Activated T-cell treated with anti-CD3 and anti-CD28 coated beads, Interleukin-2, amount 50 U/mL, for 72 hours (primary cell): ENCODE measurements at regions not wholly inside any gene's neighbourhood (a gene's known extent, or its start where the extent isn't known, plus 50 kb on each side); places are given as distances from the start of the nearest gene placed in this dataset.

ENCODE experiments used
- ATAC-seq, 2 donors: fragments of 150-1000 bp; cut with Tn5 transposase; replicated peaks in 1 of 2; 2 replicates each; pipeline ENCODE4 v1.10.0; 2021; ENCODE audit warnings: moderate library complexity in 2 of 2, mild to moderate bottlenecking in 1 of 2
- DNase-seq, 2 donors: peaks; one replicate each; pipeline ENCODE4 v3.0.0; 2021 to 2022; ENCODE audit warnings: mixed read lengths in 1 of 2
- H3K27ac Mint-ChIP-seq: one replicate; pipeline ENCODE4 v1.8.0; 2022; ENCODE audit warnings: mild to moderate bottlenecking, moderate library complexity, mixed read lengths
- H3K27me3 Mint-ChIP-seq: one replicate; pipeline ENCODE4 v1.8.0; 2022; ENCODE audit warnings: low read depth, mixed read lengths
- H3K36me3 Mint-ChIP-seq, 2 donors: one replicate each; pipeline ENCODE4 v1.8.0; 2022; ENCODE audit warnings: mixed read lengths in 2 of 2, mild to moderate bottlenecking in 1 of 2; ENCODE audit not compliant: insufficient read depth in 2 of 2
- H3K4me1 Mint-ChIP-seq: one replicate; pipeline ENCODE4 v1.8.0; 2022; ENCODE audit warnings: low read depth, mixed read lengths
- H3K4me3 Mint-ChIP-seq, 2 donors: one replicate each; pipeline ENCODE4 v1.8.0; 2022; ENCODE audit warnings: mild to moderate bottlenecking in 2 of 2, mixed read lengths in 2 of 2, moderate library complexity in 2 of 2
- H3K9me3 Mint-ChIP-seq, 2 donors: one replicate each; pipeline ENCODE4 v1.8.0; 2022; ENCODE audit warnings: mixed read lengths in 2 of 2

DNA sequence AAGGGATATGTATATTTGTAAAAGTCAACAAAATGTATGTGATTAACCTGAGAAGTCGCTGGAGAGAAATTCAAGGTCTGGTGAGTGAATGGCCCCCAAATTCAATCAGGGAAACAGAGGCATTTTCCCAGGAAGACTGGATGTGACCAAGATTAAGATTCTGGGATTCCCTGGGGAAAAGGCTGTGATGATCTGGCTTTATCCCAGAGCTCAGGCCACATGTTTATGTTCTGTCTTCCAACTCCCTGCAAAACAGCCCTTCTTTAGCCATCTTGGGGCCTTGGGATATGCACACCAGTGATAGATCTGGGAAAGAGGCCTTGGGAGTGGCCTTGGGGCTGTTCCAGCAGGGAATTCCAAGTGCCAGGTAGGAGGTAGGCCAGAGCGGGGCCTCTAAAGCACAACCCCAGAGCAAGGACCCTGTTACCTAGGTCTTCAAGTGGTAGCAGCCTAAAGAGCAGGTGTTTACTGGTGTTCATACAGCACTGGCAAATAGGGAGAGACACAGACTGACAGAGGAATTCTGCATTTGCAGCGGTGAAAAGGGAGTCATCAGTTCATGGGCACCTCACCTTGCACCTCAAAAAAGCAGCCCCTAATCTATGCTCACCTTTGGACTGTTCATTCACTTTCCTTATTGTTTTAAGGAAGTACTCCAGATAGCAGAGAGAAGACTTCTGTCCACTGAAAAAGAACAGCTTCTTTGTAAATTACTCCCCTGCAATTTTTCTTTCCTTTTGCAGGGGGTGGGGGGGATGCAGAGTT is 312.4 kb downstream of the BUD13 start:
- Mint-ChIP-seq H3K4me3 (no peak overlapping the region), H3K4me1 (no peaks in the 10 kb centered on the region), H3K36me3 (no peaks in the 10 kb centered on the region), H3K9me3 (no peaks in the 10 kb centered on the region), H3K27me3 (peaks cover 8% of the 10 kb centered on the region), H3K27ac (no peak overlapping the region)
- ATAC-seq, result no peak
- no peak for DNase-seq

DNA sequence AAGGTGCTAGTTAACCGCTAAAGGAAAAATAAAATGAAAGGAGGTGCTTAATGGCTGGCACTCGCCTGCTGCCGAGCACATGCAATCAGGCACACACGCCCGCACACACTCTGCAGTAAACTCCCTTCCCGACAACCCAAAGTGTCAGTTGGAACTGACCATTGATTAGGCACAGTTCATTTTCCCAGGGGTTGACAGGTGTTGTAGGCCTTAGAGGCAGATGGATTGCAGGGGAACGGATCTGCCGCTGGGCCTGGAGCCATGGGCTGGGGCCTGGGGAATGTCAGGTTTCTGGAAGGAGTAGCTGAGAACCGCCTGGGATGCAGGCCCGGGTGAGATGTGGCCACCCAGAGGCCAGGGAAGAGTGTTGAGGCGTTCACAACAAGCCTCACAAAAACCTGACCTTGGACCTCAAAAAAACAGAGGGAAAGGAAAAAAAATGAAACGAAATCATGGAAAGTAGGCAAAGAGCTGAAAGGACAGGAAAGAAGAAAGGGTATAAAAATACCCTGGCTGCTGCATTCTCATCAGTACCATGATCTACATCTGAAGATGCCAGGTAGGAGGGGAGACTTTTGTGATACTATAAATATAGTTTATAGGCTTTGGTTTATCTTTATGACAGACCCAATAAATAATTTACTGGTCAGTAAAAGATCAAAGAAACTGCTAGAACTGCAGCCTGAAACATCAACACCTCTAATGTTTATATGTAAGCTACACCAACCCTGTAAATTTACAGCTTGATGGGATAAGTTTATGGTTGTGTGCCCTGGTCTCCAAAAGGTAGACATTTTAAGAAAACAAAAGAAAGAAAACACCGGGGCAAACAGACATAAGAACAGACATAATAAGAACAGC is 313.4 kb downstream of the BUD13 start:
- DNase-seq (no peak), ATAC-seq (no peak)
- H3K27me3 Mint-ChIP-seq, result peaks cover 8% of the 10 kb centered on the region
- H3K27ac Mint-ChIP-seq, result no peak overlapping the region
- H3K4me1 Mint-ChIP-seq, result no peaks in the 10 kb centered on the region
- H3K4me3 Mint-ChIP-seq, result no peak overlapping the region
- no peaks in the 10 kb centered on the region for H3K9me3 Mint-ChIP-seq
- H3K36me3 Mint-ChIP-seq, result no peaks in the 10 kb centered on the region

DNA sequence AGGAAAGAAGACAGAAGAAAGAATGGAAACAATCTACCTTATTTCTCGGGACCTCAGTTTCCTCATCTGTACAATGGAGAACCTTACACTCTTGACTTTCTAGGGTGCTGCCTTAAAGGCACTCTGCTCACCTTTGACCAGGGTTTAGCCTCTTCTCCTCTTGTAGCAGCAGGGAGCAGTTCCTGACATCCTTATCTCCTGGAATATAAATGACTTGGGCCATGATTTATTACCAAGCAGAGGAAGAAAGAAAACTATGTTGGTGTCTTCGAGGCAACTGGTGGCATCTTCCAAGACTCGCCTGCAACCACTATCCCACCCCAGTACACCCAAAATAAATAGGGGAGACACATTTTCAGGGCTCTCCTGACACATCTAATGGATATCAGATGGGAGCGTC is 314.2 kb downstream of the BUD13 start:
- DNase-seq (no peak), ATAC-seq (no peak)
- Mint-ChIP-seq H3K36me3 (no peaks in the 10 kb centered on the region), H3K4me3 (no peak overlapping the region), H3K4me1 (no peaks in the 10 kb centered on the region), H3K27ac (no peak overlapping the region), H3K27me3 (peaks cover 8% of the 10 kb centered on the region), H3K9me3 (no peaks in the 10 kb centered on the region)

DNA sequence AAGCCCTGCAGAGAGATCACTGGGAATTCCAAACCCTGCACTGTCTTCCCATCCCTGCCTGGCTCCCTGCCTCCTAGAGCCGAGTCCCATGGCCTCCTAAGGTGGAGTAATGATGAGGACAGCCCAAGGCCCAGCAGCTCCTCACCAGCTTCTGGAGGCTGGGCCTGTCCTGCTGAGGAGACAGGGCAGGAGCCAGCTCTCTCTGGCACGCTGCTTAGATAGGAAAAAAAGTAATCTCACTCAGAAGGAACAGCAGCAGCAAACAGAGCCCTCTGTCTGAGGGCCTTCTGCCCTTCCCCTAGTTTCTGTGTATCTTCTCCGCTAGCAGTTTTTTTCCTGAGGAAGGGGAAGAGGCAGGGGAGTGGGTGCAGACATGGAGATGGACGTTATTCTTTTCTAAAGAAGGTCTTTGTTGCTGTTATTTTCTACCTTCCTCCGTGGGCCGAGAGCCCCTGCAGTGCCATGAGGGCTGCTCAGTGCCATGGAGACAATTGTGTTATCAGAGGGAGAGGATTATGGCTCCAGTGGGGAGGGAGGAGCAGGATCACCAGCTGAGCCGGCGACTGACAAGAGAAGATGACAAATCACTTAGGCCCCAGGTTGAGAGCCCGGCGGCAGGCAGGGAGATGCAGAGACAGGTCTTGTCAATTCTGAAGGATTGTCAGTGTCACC is 315.3 kb downstream of the BUD13 start:
- no peak for DNase-seq
- no peak for ATAC-seq
- Mint-ChIP-seq H3K36me3 (no peaks in the 10 kb centered on the region), H3K4me1 (no peaks in the 10 kb centered on the region), H3K27ac (no peak overlapping the region), H3K4me3 (no peak overlapping the region), H3K9me3 (no peaks in the 10 kb centered on the region), H3K27me3 (peaks cover 8% of the 10 kb centered on the region)

DNA sequence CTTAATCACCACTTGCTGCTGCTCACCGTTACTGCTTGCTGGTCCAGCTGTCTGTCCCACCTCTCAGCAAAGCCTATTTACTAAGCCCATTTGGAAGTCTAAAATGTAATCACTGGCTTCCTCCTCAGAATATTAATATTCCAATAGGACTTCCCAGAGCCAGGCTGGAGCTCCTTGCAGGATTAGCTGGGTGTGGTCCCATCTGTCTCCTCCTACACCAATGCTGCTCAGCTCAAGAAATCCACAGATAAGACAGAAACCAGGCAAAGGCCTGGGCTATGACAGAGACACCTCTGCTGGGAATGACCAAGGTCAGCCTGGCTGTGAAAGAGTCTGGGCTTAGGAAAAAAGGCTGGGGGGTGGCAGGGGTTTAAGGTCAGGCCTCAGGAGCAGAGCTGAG is 317.8 kb downstream of the BUD13 start:
- ATAC-seq, result no peak
- Mint-ChIP-seq H3K4me1 (no peaks in the 10 kb centered on the region), H3K27me3 (peaks cover 8% of the 10 kb centered on the region), H3K27ac (no peak overlapping the region), H3K36me3 (no peaks in the 10 kb centered on the region), H3K9me3 (no peaks in the 10 kb centered on the region), H3K4me3 (no peak overlapping the region)
- no peak for DNase-seq

DNA sequence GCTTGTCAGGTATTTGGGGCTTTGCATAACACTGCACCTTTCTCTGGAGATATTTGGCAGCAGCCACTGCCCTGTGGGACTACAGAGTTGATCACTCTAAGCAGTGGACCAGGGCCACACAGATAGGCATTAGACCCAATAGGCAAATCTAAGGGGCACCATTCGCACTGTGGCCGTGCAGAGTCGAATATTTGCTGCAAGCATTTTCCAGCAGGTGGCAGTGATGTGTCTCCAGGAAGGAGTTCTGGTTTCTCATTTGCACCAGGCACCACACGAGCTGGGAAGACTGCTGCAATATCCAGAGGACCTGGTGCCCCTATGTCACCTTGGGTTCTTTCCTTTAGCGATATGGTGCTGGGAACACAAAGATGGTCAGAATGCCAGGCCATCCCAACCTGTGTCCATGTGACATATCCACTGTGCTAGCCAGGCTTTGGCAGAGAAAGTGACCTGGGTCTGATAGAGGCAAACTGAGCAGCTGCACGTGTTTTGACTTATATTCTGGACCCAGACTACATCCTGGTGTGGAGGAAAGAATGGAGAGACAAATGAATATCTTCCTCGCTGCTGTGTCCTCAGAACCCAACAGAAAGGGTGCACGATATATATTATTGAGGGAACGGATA is 318.7 kb downstream of the BUD13 start:
- H3K9me3 Mint-ChIP-seq, result no peaks in the 10 kb centered on the region
- DNase-seq, result peak; percentile 7 to 20
- no peak for ATAC-seq
- H3K4me3 Mint-ChIP-seq, result no peak overlapping the region
- no peaks in the 10 kb centered on the region for H3K36me3 Mint-ChIP-seq
- H3K27ac Mint-ChIP-seq, result no peak overlapping the region
- no peaks in the 10 kb centered on the region for H3K4me1 Mint-ChIP-seq
- peaks cover 8% of the 10 kb centered on the region for H3K27me3 Mint-ChIP-seq

DNA sequence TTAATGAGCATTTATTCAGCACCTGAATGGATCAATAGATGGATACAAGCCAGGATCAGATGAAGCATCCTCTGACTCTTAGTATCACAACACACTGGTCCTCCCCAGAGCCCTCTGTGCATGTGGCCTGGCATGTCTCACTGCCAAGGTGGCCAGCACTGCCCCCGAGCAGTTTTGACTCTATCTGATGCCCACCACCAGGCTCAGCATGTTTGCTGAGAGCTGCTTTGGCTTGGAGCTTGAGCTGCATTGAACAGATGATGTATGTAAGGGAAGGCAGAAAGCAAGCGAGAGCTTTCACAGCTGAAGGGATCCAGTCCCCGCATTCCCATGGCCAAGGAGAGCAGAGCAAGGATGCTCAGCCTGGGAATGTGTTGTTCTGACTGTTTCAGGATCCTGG is 320.3 kb downstream of the BUD13 start:
- Mint-ChIP-seq H3K36me3 (no peaks in the 10 kb centered on the region), H3K4me1 (no peaks in the 10 kb centered on the region), H3K27ac (no peak overlapping the region), H3K9me3 (no peaks in the 10 kb centered on the region), H3K4me3 (no peak overlapping the region), H3K27me3 (peaks cover 2% of the 10 kb centered on the region)
- DNase-seq (no peak), ATAC-seq (no peak)

DNA sequence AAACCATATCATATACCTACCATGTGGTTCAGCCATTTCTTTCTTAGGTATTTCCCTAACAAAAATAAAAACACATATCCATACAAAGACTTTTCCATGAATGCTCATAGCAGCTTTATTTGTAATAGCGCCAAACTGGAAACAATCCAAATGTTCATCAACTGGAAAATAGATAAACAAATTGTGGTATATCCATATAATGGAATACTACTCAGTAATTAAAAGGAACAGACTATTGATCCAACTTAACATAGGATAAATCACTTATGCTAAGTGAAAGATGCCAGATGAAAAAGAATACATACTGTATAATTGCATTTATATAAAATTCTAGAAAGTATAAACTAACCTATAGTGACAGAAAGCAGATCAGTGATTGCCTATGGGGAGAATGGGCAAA is 323.3 kb downstream of the BUD13 start:
- ATAC-seq, result no peak
- H3K4me1 Mint-ChIP-seq, result no peaks in the 10 kb centered on the region
- no peaks in the 10 kb centered on the region for H3K36me3 Mint-ChIP-seq
- no peak overlapping the region for H3K4me3 Mint-ChIP-seq
- no peaks in the 10 kb centered on the region for H3K9me3 Mint-ChIP-seq
- H3K27ac Mint-ChIP-seq, result no peak overlapping the region
- peaks cover 10% of the 10 kb centered on the region for H3K27me3 Mint-ChIP-seq
- DNase-seq, result no peak

DNA sequence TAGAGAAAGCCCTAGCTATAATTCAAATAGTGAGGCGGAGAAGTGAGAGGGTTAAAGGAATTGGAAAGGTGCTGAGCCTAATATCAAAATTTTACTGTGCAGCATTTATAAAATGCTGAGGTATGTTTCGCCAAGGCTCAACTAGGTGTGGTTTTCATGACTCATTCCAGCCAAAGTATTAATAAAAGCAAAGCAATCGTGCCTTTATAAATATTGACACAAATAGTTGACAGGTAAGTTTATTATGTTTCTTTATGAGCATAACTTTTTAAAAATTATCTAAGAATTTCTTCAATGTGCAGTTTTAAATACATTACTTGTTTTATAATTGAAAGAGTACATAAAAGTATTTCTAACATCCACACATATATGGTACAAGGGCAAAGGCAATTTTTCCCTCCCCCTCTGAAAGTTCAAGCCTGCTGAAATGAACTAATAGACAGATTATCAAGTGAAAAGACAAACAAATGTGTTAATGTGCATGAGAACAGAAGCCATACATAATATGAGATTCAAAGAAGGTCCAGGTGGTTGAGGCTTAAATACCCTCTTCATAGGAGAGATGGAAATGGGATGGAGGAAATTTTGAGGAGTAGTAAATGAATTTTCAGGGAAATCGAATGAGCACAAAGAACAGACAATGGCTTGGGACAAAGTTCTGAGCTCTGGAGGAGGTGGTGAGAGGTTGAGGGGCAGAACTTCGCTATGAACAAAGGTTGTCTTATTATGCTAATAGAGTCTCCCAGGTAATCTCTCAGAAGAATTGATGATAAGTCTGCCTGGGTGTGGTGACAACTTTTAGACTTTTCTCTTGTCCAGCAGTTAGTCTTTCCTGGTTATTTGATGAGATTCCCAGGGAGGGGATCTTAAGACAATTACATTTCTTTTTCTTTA is 326.5 kb downstream of the BUD13 start:
- ATAC-seq (no peak), DNase-seq (no peak)
- H3K4me3 Mint-ChIP-seq, result no peak overlapping the region
- H3K4me1 Mint-ChIP-seq, result no peaks in the 10 kb centered on the region
- peaks cover 0 to under 1% of the 10 kb centered on the region in 2 donors for H3K9me3 Mint-ChIP-seq
- no peak overlapping the region for H3K27ac Mint-ChIP-seq
- H3K27me3 Mint-ChIP-seq, result peaks cover 10% of the 10 kb centered on the region
- no peaks in the 10 kb centered on the region for H3K36me3 Mint-ChIP-seq

DNA sequence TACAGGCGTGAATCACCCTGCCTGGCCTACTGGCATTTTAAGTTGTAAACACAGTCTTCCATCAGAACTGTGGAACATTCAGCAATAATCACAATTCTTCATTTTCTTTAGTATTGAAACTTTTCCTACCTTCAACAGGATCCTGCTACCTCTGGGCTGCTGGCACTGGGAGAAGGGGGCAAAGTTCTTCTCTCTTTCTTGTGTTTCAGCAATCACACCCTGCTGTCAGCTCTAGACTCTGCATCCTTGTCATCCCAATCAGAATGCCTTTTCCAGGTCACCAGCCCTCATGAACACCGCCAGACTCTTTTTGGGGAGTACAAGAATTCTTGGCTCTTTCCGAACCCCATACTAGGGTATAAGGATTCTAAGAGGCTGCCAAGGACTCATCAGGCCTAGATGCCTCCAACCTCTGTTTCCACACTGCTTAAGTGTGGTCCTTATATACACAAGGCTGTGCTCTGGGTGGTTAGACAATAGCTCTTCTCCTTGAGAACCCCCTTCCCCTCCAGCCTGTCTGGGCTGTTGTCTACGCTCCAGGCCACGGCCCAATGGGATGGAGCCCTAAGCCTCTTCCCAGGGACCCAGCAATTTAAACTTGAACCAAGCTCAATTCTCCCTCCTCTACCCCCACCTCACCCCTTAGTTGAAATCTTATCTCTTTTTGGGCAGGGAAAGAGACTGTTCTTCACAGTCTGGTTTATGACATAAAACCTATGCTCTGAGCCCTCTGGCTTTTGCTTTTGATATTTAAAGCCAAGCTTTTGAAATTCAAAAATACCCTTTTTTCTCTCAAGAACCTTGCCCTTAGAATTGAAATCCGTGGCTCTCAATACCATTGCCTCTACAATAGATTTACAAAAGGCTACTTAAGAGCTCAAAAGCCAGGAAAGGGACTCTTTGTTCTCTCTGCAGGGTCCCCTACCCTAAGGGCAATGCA is 327.4 kb downstream of the BUD13 start:
- DNase-seq, result no peak
- H3K36me3 Mint-ChIP-seq, result peaks cover 0 to 1% of the 10 kb centered on the region in 2 donors
- no peak overlapping the region for H3K27ac Mint-ChIP-seq
- H3K9me3 Mint-ChIP-seq, result peaks cover 2 to 5% of the 10 kb centered on the region in 2 donors
- H3K27me3 Mint-ChIP-seq, result peaks cover 10% of the 10 kb centered on the region
- no peaks in the 10 kb centered on the region for H3K4me1 Mint-ChIP-seq
- H3K4me3 Mint-ChIP-seq, result no peak overlapping the region
- ATAC-seq, result no peak

DNA sequence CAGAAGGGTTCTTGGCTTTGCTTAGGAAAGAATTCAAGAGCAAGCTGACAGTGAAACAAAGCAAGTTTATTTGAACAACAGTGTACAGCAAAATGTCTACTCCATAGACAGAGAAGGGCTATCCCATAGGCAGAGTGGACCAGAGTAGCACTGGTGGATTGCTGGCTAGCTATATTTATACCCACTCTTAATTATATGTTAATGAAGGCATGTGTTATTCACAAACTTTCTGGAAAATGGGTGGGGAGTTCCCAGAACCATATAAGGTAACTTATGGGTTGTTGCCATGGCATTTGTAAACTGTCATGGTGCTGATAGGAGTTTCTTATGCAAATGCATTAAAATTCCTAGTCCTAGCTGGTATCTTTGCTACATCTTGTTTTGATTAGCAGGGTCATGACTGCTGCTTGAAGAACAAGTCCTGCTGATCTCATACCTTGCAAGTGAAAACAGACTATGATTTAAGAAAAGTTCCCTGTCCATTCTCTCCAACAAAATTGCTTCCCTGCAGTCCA is 330.5 kb downstream of the BUD13 start:
- Mint-ChIP-seq H3K27ac (no peak overlapping the region), H3K9me3 (peaks cover 7 to 8% of the 10 kb centered on the region in 2 donors), H3K4me1 (no peaks in the 10 kb centered on the region), H3K27me3 (peaks cover 10% of the 10 kb centered on the region), H3K4me3 (no peak overlapping the region), H3K36me3 (peaks cover 0 to 1% of the 10 kb centered on the region in 2 donors)
- ATAC-seq (no peak), DNase-seq (no peak)
